Activated CD8-positive, alpha-beta memory T cell treated with anti-CD3 and anti-CD28 coated beads, Interleukin-2, amount 50 U/mL, for 1 hour (primary cell): ENCODE measurements at regions not wholly inside any gene's neighbourhood (a gene's known extent, or its start where the extent isn't known, plus 50 kb on each side); places are given as distances from the start of the nearest gene placed in this dataset.
A peak's percentile ranks its signal among the peaks of the same experiment; 100 is the strongest.
"Not testable (repeated sequence)": the region's sequence is repeated elsewhere in the genome, so short reads cannot be mapped to it uniquely, and the experiment has no call there.

Experiments
- DNase-seq: peaks from one replicate; pipeline ENCODE4 v3.0.0-alpha.2; 2020; ENCODE audit errors: extremely low read depth

- no peak for DNase-seq
Observed at GRCh38 chr14:65834812-65835211, 422.3 kb downstream of the FUT8 start.

GRCh38 chr14:65835501-65835900 lies 423.0 kb downstream of the FUT8 start:
- no peak for DNase-seq

- DNase-seq = no peak
Observed at GRCh38 chr14:65838565-65838964, 426.0 kb downstream of the FUT8 start.

- DNase-seq = no peak
Observed at GRCh38 chr14:65840118-65840751, 427.7 kb downstream of the FUT8 start.

- no peak for DNase-seq
Observed at GRCh38 chr14:65840786-65841185, 428.3 kb downstream of the FUT8 start.

GRCh38 chr14:65846196-65846868 lies 433.8 kb downstream of the FUT8 start:
- DNase-seq = no peak

GRCh38 chr14:65847075-65847847 lies 434.7 kb downstream of the FUT8 start:
- peak; percentile 44 for DNase-seq

- not testable (repeated sequence) for DNase-seq
Observed at GRCh38 chr14:65847931-65848330, 435.4 kb downstream of the FUT8 start.

GRCh38 chr14:65849091-65849490 lies 436.6 kb downstream of the FUT8 start:
- DNase-seq = no peak

- DNase-seq = no peak
Observed at GRCh38 chr14:65849558-65849957, 437.0 kb downstream of the FUT8 start.

GRCh38 chr14:65850429-65851135 lies 438.1 kb downstream of the FUT8 start:
- no peak for DNase-seq

- no peak for DNase-seq
Observed at GRCh38 chr14:65852689-65853088, 440.2 kb downstream of the FUT8 start.

- no peak for DNase-seq
Observed at GRCh38 chr14:65853407-65853955, 441.0 kb downstream of the FUT8 start.

GRCh38 chr14:65854215-65854614 lies 441.7 kb downstream of the FUT8 start:
- DNase-seq = no peak

- no peak for DNase-seq
Observed at GRCh38 chr14:65860956-65861611, 448.6 kb downstream of the FUT8 start.

GRCh38 chr14:65864549-65864948 lies 452.0 kb downstream of the FUT8 start:
- no peak for DNase-seq

GRCh38 chr14:65864984-65865383 lies 452.5 kb downstream of the FUT8 start:
- DNase-seq = no peak

- DNase-seq = no peak
Observed at GRCh38 chr14:65866448-65866847, 453.9 kb downstream of the FUT8 start.

- DNase-seq = no peak
Observed at GRCh38 chr14:65866886-65867285, 454.4 kb downstream of the FUT8 start.

GRCh38 chr14:65867333-65867732 lies 454.8 kb downstream of the FUT8 start:
- DNase-seq = no peak

- no peak for DNase-seq
Observed at GRCh38 chr14:65872536-65872935, 460.0 kb downstream of the FUT8 start.
